ENCODE measurements at regions not wholly inside any gene's neighbourhood (a gene's known extent, or its start where the extent isn't known, plus 50 kb on each side); places are given as distances from the start of the nearest gene placed in this dataset.

GRCh38 chrX:137426695-137427425 lies 139.1 kb upstream of the ZIC3 start:
- TF ChIP-seq, protein P1, sequence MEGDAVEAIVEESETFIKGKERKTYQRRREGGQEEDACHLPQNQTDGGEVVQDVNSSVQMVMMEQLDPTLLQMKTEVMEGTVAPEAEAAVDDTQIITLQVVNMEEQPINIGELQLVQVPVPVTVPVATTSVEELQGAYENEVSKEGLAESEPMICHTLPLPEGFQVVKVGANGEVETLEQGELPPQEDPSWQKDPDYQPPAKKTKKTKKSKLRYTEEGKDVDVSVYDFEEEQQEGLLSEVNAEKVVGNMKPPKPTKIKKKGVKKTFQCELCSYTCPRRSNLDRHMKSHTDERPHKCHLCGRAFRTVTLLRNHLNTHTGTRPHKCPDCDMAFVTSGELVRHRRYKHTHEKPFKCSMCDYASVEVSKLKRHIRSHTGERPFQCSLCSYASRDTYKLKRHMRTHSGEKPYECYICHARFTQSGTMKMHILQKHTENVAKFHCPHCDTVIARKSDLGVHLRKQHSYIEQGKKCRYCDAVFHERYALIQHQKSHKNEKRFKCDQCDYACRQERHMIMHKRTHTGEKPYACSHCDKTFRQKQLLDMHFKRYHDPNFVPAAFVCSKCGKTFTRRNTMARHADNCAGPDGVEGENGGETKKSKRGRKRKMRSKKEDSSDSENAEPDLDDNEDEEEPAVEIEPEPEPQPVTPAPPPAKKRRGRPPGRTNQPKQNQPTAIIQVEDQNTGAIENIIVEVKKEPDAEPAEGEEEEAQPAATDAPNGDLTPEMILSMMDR (IDR thresholded peaks at IDR 0.05; ENCODE audit: insufficient read depth, low read length, missing control alignments): no peak
- no peak for DNase-seq (ENCODE audit: low read depth, low spot score)
- POLR2A ChIA-PET: no interaction called here
- H3K4me3 ChIP-seq (ENCODE audit: low read depth, low read length): no peak overlapping the region
- CTCF ChIA-PET: no interaction called here

DNA sequence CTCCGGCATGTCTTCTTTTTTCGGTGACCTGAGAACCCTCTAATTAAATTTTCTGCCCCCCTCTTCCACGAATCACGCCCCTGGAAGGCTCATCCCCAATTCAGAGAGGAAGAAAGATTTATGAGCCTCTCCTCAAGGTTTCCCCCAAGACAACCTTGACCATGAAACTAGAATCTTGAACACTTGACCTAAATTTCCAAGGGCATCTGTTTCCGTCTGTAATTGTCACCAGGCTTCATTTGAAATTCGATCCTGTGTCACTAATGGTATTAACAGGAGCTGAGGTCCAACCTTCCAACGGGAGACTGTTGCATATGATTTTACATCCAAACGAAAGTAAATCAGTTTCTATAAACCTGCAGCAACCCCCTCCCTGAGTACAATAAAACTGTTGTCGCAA lies 139.9 kb upstream of the ZIC3 start:
- no peak for DNase-seq (ENCODE audit: low read depth, low spot score)
- ChIA-PET CTCF (no interaction called here), POLR2A (no interaction called here)
- H3K4me3 ChIP-seq (ENCODE audit: low read depth, low read length): no peak overlapping the region
- TF ChIP-seq, protein P1 (IDR thresholded peaks at IDR 0.05; ENCODE audit: insufficient read depth, low read length, missing control alignments): no peak

DNA sequence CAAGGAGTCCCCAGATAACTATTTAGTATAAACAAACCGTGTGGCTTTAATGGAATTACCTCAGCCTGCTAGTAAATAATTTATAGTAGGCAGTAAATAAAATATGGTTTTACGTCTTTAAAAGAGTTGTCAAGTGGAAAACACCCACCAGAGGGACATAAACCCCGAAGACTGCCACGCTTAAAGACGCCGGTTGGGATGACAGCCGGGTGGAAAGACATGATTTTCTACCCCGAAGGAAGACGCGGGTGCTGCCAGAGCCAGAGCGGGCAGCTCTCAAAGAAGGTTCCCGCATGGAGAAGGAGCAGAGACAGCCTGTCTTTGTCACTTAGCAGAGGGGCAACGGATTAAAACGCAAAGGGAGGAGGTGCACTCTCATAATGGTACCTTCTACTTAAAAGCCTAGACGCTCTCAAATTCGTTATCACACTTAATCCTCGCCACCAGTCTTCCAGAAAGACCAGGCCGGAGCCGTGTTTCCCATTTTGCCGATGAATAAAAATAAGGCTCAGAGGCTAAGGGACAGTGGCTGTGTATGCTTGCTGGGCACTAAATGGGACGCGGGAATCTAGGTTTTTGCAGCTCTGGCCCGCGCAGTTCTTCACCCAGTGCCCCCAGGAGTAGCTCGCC lies 140.5 kb upstream of the ZIC3 start:
- CTCF ChIA-PET: no interaction called here
- POLR2A ChIA-PET: no interaction called here
- TF ChIP-seq, protein P1 (IDR thresholded peaks at IDR 0.05; ENCODE audit: insufficient read depth, low read length, missing control alignments): no peak
- DNase-seq (ENCODE audit: low read depth, low spot score): no peak
- H3K4me3 ChIP-seq (ENCODE audit: low read depth, low read length): no peak overlapping the region

- TF ChIP-seq, protein P1 (IDR thresholded peaks at IDR 0.05; ENCODE audit: insufficient read depth, low read length, missing control alignments): no peak
- CTCF ChIA-PET: no interaction called here
- no peak for DNase-seq (ENCODE audit: low read depth, low spot score)
- H3K4me3 ChIP-seq (ENCODE audit: low read depth, low read length): no peak overlapping the region
- POLR2A ChIA-PET: no interaction called here
These were observed 141.2 kb upstream of the ZIC3 start for GRCh38 chrX:137424679-137425078.

DNA sequence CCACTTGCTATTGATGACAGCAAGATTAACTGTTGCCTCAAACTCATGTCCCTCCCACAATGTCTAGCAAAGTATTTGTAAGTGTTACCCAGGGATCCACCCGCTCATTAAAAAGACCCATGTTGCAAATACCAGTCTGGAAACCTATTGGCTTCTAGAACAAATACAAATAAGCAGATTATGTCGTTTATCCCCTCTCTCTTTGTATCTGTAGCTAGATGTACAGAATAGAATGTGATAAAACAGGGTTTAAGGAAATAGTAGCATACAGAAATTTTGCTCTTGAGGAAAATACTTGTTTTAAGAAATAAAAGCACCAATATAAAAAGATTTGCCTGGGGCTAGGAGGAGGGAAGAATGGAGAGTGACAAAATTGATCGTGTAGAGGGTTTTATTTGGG lies 142.7 kb upstream of the ZIC3 start:
- ChIA-PET CTCF (no interaction called here), POLR2A (no interaction called here)
- TF ChIP-seq, protein P1 (IDR thresholded peaks at IDR 0.05; ENCODE audit: insufficient read depth, low read length, missing control alignments): no peak
- no peak for DNase-seq (ENCODE audit: low read depth, low spot score)
- no peak overlapping the region for H3K4me3 ChIP-seq (ENCODE audit: low read depth, low read length)

GRCh38 chrX:137418086-137418485 lies 147.8 kb upstream of the ZIC3 start:
- TF ChIP-seq, protein P1 (IDR thresholded peaks at IDR 0.05; ENCODE audit: insufficient read depth, low read length, missing control alignments): no peak
- no peak overlapping the region for H3K4me3 ChIP-seq (ENCODE audit: low read depth, low read length)
- no peak for DNase-seq (ENCODE audit: low read depth, low spot score)
- ChIA-PET POLR2A (no interaction called here), CTCF (interaction anchor here (1.0 kb wide), 1 partner anchor 223 kb away, joined by 3 read pairs; no protein-coding TSS in a partner anchor)
